HEK293T (cell line): ENCODE measurements at regions not wholly inside any gene's neighbourhood (a gene's known extent, or its start where the extent isn't known, plus 50 kb on each side); places are given as distances from the start of the nearest gene placed in this dataset.

Experiments used
- ARNT ChIP-seq: fragments of 450-650 bp; IDR thresholded peaks from 2 replicates; pipeline ENCODE4 v1.6.1; 2017; ENCODE audit warnings: mild to moderate bottlenecking
- CTBP1 ChIP-seq: fragments of 450-650 bp; IDR thresholded peaks from 2 replicates; pipeline ENCODE4 v1.6.1; 2016; ENCODE audit warnings: borderline replicate concordance
- FOXA1 ChIP-seq: fragments of 450-650 bp; IDR thresholded peaks from 2 replicates; pipeline ENCODE4 v1.6.1; 2016; ENCODE audit warnings: mild to moderate bottlenecking
- FOXK2 ChIP-seq: fragments of 450-650 bp; IDR thresholded peaks from 2 replicates; pipeline ENCODE4 v1.6.1; 2016; ENCODE audit warnings: mild to moderate bottlenecking
- FOXM1 ChIP-seq: fragments of 450-650 bp; IDR thresholded peaks from 2 replicates; pipeline ENCODE4 v1.6.1; 2017; ENCODE audit warnings: mild to moderate bottlenecking, borderline replicate concordance
- HDGF ChIP-seq: fragments of 450-650 bp; IDR thresholded peaks from 2 replicates; pipeline ENCODE4 v1.6.1; 2017; ENCODE audit warnings: antibody characterized with exemption, borderline replicate concordance
- L3MBTL2 ChIP-seq: fragments of 450-650 bp; conservative IDR thresholded peaks from 2 replicates; pipeline ENCODE4 v1.6.1; 2016; ENCODE audit warnings: mild to moderate bottlenecking
- PKNOX1 ChIP-seq: fragments of 450-650 bp; IDR thresholded peaks from 2 replicates; pipeline ENCODE4 v1.6.1; 2016
- SP1 ChIP-seq: fragments of 450-650 bp; IDR thresholded peaks from 2 replicates; pipeline ENCODE4 v1.6.1; 2017
- SUZ12 ChIP-seq: fragments of 450-650 bp; IDR thresholded peaks from 2 replicates; pipeline ENCODE4 v1.6.1; 2016; ENCODE audit warnings: mild to moderate bottlenecking
- TARDBP ChIP-seq: fragments of 450-650 bp; IDR thresholded peaks from 2 replicates; pipeline ENCODE4 v1.6.1; 2016

GRCh38 chr4:126468144-126468543 lies 1153.4 kb downstream of the FAT4 start:
- TF ChIP-seq PKNOX1, result no peak
- no peak for TF ChIP-seq FOXK2
- no peak for TF ChIP-seq SP1
- no peak for TF ChIP-seq SUZ12
- no peak for TF ChIP-seq FOXA1
- TF ChIP-seq FOXM1, result no peak
- no peak for TF ChIP-seq ARNT
- no peak for TF ChIP-seq L3MBTL2
- no peak for TF ChIP-seq HDGF
- TF ChIP-seq TARDBP, result no peak
- TF ChIP-seq CTBP1, result no peak
